Forelimb muscle (tissue), 1 donor: ENCODE measurements at regions not wholly inside any gene's neighbourhood (a gene's known extent, or its start where the extent isn't known, plus 50 kb on each side); places are given as distances from the start of the nearest gene placed in this dataset.

ENCODE experiments used
- DNase-seq: peaks from one replicate; pipeline ENCODE4 v3.0.0-alpha.2; 2013; ENCODE audit warnings: low read depth

GRCh38 chr4:151988591-151988990, 227.8 kb upstream of the GATB start:
- DNase-seq: no peak

- DNase-seq: no peak
Observed at GRCh38 chr4:151987606-151988005, 226.8 kb upstream of the GATB start.

GRCh38 chr4:151983854-151984253, 223.0 kb upstream of the GATB start:
- no peak for DNase-seq

GRCh38 chr4:151979819-151980218, 219.0 kb upstream of the GATB start:
- DNase-seq: no peak

GRCh38 chr4:151968643-151969042, 207.8 kb upstream of the GATB start:
- DNase-seq: no peak

- no peak for DNase-seq
Observed at GRCh38 chr4:151967074-151967473, 206.3 kb upstream of the GATB start.

GRCh38 chr4:151962138-151962823, 201.5 kb upstream of the GATB start:
- no peak for DNase-seq

GRCh38 chr4:151961456-151961855, 200.6 kb upstream of the GATB start:
- no peak for DNase-seq

- no peak for DNase-seq
Observed at GRCh38 chr4:151960449-151961230, 199.8 kb upstream of the GATB start.

- no peak for DNase-seq
Observed at GRCh38 chr4:151957153-151957552, 196.3 kb upstream of the GATB start.

GRCh38 chr4:151955721-151956380, 195.0 kb upstream of the GATB start:
- no peak for DNase-seq

GRCh38 chr4:151953795-151954372, 193.1 kb upstream of the GATB start:
- DNase-seq: no peak

GRCh38 chr4:151953312-151953711, 192.5 kb upstream of the GATB start:
- no peak for DNase-seq

- DNase-seq: no peak
Observed at GRCh38 chr4:151952711-151953254, 192.0 kb upstream of the GATB start.

GRCh38 chr4:151952137-151952536, 191.3 kb upstream of the GATB start:
- DNase-seq: no peak

GRCh38 chr4:151951671-151952050, 190.9 kb upstream of the GATB start:
- no peak for DNase-seq

- DNase-seq: no peak
Observed at GRCh38 chr4:151950993-151951670, 190.3 kb upstream of the GATB start.

- DNase-seq: no peak
Observed at GRCh38 chr4:151948351-151949016, 187.7 kb upstream of the GATB start.

GRCh38 chr4:151946718-151947117, 185.9 kb upstream of the GATB start:
- no peak for DNase-seq

GRCh38 chr4:151942971-151943370, 182.2 kb upstream of the GATB start:
- DNase-seq: no peak
